K562 (cell line): ENCODE measurements at regions not wholly inside any gene's neighbourhood (a gene's known extent, or its start where the extent isn't known, plus 50 kb on each side); places are given as distances from the start of the nearest gene placed in this dataset.

Experiments
- ATAC-seq: fragments of 200-7000 bp; cut with Tn5 transposase; 3 replicates; pipeline ENCODE4 v1.9.1; 2020; ENCODE audit warnings: moderate library complexity
- BruUV-seq: library from RNA; stranded (reverse); fragments of 400-500 nt; replicated peaks from 2 replicates; lab custom pipeline; 2021; lab: Mats Ljungman, UMichigan
- CTCF ChIA-PET: fragments of 300-600 bp; formaldehyde crosslinking; extraction: SDS; loops from one replicate; lab custom pipeline; 2021; ENCODE audit warnings: low intra/inter-chr PET ratio; lab: Yijun Ruan, JAX
- POLR2A ChIA-PET: fragments of 300-600, 350-650 bp; sonication (Branson Sonifier 250); formaldehyde crosslinking; extraction: SDS; loops from one replicate; lab custom pipeline; 2021; ENCODE audit warnings: antibody characterized with exemption, inconsistent platforms; lab: Yijun Ruan, JAX
- DNase-seq, 4 experiments: peaks; one replicate each; pipeline versions ENCODE4 v3.0.0 to v3.0.0-alpha.2; 2011 to 2018; ENCODE audit warnings: low spot score in 3 of 4, mixed read lengths in 3 of 4; ENCODE audit errors: extremely low read depth in 1 of 4
- FAIRE-seq: peaks from 2 replicates; lab custom pipeline; 2011; peaks lifted over from hg19 to GRCh38; lab: Jason Lieb, UNC
- H2AFZ ChIP-seq: 2 replicates; pipeline ENCODE4 v1.6.0; 2011; ENCODE audit warnings: low read depth, low read length, control low read depth, inconsistent platforms
- H3K27ac ChIP-seq: fragments of 200-600 bp; 3 replicates; pipeline ENCODE4 v1.8.0; 2011; ENCODE audit warnings: low read depth, mild to moderate bottlenecking, control low read depth, inconsistent platforms, low read length, moderate library complexity, mixed read lengths; ENCODE audit errors: extremely low read depth
- H3K27me3 ChIP-seq, 2 experiments: fragments of 300-600 bp in 1 of 2; 2 replicates in 1 of 2; 3 replicates in 1 of 2; pipeline versions ENCODE4 v1.6.0 to v1.8.0; 2011; ENCODE audit warnings: inconsistent platforms in 2 of 2, low read length in 2 of 2, mild to moderate bottlenecking in 1 of 2, mixed read lengths in 1 of 2, moderate library complexity in 1 of 2; ENCODE audit not compliant: control insufficient read depth in 2 of 2, insufficient read depth in 2 of 2
- H3K36me3 ChIP-seq: fragments of 300-600 bp; 3 replicates; pipeline ENCODE4 v1.8.0; 2011; ENCODE audit warnings: mild to moderate bottlenecking, low read length, inconsistent platforms; ENCODE audit not compliant: control insufficient read depth, insufficient read depth
- H3K4me1 ChIP-seq, 2 experiments: fragments of 200-600 bp in 1 of 2; replicated peaks in 1 of 2; 2 replicates in 1 of 2; 3 replicates in 1 of 2; pipeline versions ENCODE4 v1.5.1 to v1.8.0; 2011; ENCODE audit warnings: inconsistent platforms in 2 of 2, low read length in 2 of 2, mild to moderate bottlenecking in 1 of 2, mixed read lengths in 1 of 2, moderate library complexity in 1 of 2; ENCODE audit not compliant: control insufficient read depth in 2 of 2, insufficient read depth in 2 of 2
- H3K4me2 ChIP-seq: 2 replicates; pipeline ENCODE4 v1.6.1; 2011; ENCODE audit warnings: low read length, control low read depth, inconsistent platforms, mixed read lengths; ENCODE audit not compliant: insufficient read depth
- H3K4me3 ChIP-seq: fragments of 200-600 bp; sonication (generic), shearing (Covaris generic); 2 replicates; pipeline ENCODE4 v1.5.1; 2016; ENCODE audit warnings: control low read depth, inconsistent platforms
- H3K79me2 ChIP-seq: fragments of 200-600 bp; 3 replicates; pipeline ENCODE4 v1.8.0; 2011; ENCODE audit warnings: low read length, inconsistent platforms; ENCODE audit not compliant: control insufficient read depth, insufficient read depth
- H3K9ac ChIP-seq, 2 experiments: 2 replicates each; pipeline versions ENCODE4 v1.6.0 to v1.6.1; 2011; ENCODE audit warnings: low read depth in 2 of 2, low read length in 2 of 2, control low read depth in 1 of 2, inconsistent platforms in 1 of 2, mild to moderate bottlenecking in 1 of 2, mixed read lengths in 1 of 2; ENCODE audit not compliant: insufficient read depth in 1 of 2
- H3K9me1 ChIP-seq: one replicate; pipeline ENCODE4 v1.6.0; 2011; ENCODE audit warnings: inconsistent platforms, mild to moderate bottlenecking, low read length, moderate library complexity; ENCODE audit not compliant: control insufficient read depth, insufficient read depth
- H3K9me3 ChIP-seq: replicated peaks from 2 replicates; pipeline ENCODE4 v1.5.1; 2011; ENCODE audit warnings: low read depth, low read length, inconsistent platforms; ENCODE audit not compliant: control insufficient read depth, insufficient read depth
- H4K20me1 ChIP-seq: replicated peaks from 2 replicates; pipeline ENCODE4 v1.6.1; 2011; ENCODE audit warnings: low read length, inconsistent platforms, mixed read lengths; ENCODE audit not compliant: control insufficient read depth, insufficient read depth
- CC2D1A ChIP-seq: fragments of 450-650 bp; IDR thresholded peaks from 2 replicates; pipeline ENCODE4 v1.6.1; 2017; ENCODE audit warnings: mild to moderate bottlenecking
- RAD21 ChIP-seq, 2 experiments: fragments of 250-450 bp in 1 of 2; fragments of 450-650 bp in 1 of 2; sonication (Bioruptor Pico) in 1 of 2; formaldehyde crosslinking in 1 of 2; IDR thresholded peaks in 1 of 2; conservative IDR thresholded peaks in 1 of 2; 2 replicates each; pipeline versions ENCODE4 v1.4.0 to v1.8.0; 2020 to 2022; ENCODE audit warnings: mild to moderate bottlenecking in 2 of 2, moderate library complexity in 1 of 2
- SMARCC2 ChIP-seq: fragments of 450-650 bp; IDR thresholded peaks from 2 replicates; pipeline ENCODE4 v1.6.1; 2017; ENCODE audit warnings: antibody characterized with exemption, moderate library complexity, mild to moderate bottlenecking, low read depth
- WGBS: fragments of 100-300 bp; shearing (Covaris generic); methylation state at CpG from one replicate; pipeline ENCODE4 v1.1.6; 2016; ENCODE audit warnings: low coverage, mixed read lengths; ENCODE audit not compliant: insufficient coverage; ENCODE audit errors: missing lambda C conversion rate; 5-methylcytosine and 5-hydroxymethylcytosine counted together
- in situ Hi-C: fragments of 300-500 bp; cut with MboI; formaldehyde crosslinking; loops from 4 replicates; pipeline ENCODE4 v1.15.0; 2018; ENCODE audit warnings: inconsistent platforms, mixed read lengths
- intact Hi-C: fragments of 100-400 bp; cut with micrococcal nuclease; formaldehyde crosslinking; loops from 2 replicates; pipeline ENCODE4 v1.14.2; 2022

- ATAC-seq (no peak), FAIRE-seq (no peak), DNase-seq (no peak)
- H3K9ac ChIP-seq, result no peak overlapping the region
- intact Hi-C loops, result no loop called here
- BruUV-seq, result no TSS peak
- H3K4me3 ChIP-seq, result no peak overlapping the region
- TF ChIP-seq SMARCC2 (no peak), CC2D1A (no peak), RAD21 (CRISPR knock-in tag; conservative IDR thresholded peaks at IDR 0.05 in 1 of 2, IDR thresholded peaks at IDR 0.05 in 1 of 2) (no peak)
- WGBS, result 0% methylated on average over 6 of the region's 6 CpGs
- no peaks in the 10 kb centered on the region for H4K20me1 ChIP-seq
- no peak overlapping the region for H3K4me2 ChIP-seq
- H3K36me3 ChIP-seq, result no peaks in the 10 kb centered on the region
- H3K9me3 ChIP-seq, result no peaks in the 10 kb centered on the region
- no peak overlapping the region for H3K27ac ChIP-seq
- no peaks in the 10 kb centered on the region for H3K27me3 ChIP-seq
- no peaks in the 10 kb centered on the region for H3K9me1 ChIP-seq
- no peaks in the 10 kb centered on the region for H3K4me1 ChIP-seq
- H2AFZ ChIP-seq, result no peak overlapping the region
- ChIA-PET POLR2A (no interaction called here), CTCF (no interaction called here)
- in situ Hi-C loops, result no loop called here
- no peaks in the 10 kb centered on the region for H3K79me2 ChIP-seq
Observed at GRCh38 chrX:110951472-110952269, 144.3 kb upstream of the PAK3 start.
